Globus pallidus (tissue), 1 donor: ENCODE measurements at regions not wholly inside any gene's neighbourhood (a gene's known extent, or its start where the extent isn't known, plus 50 kb on each side); places are given as distances from the start of the nearest gene placed in this dataset.
"Not testable (repeated sequence)": the region's sequence is repeated elsewhere in the genome, so short reads cannot be mapped to it uniquely, and the experiment has no call there.

Experiments used
- DNase-seq: peaks from one replicate; pipeline ENCODE4 v3.0.0-alpha.2; 2015; ENCODE audit warnings: low spot score

- DNase-seq, result no peak
These were observed 225.4 kb upstream of the DAB2 start for GRCh38 chr5:39650008-39650762.

DNA sequence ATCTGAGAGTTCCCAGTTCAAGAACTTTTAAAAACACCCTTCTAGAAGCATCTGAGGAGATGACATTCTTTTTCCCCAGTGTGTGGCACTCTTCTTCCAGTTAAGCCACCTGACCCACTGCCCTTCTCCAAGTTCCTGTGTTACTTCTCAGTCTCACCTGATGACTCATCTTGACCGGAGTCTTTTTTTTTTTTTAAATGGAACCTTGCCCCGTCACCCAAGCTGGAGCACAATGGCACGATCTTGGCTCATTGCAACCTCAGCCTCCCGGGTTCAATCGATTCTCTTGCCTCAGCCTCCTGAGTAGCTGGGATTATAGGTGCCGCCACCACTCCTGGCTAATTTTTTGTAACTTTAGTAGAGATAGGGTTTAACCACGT is 224.1 kb upstream of the DAB2 start:
- DNase-seq, result no peak

- no peak for DNase-seq
These were observed 223.5 kb upstream of the DAB2 start for GRCh38 chr5:39648085-39648847.

DNA sequence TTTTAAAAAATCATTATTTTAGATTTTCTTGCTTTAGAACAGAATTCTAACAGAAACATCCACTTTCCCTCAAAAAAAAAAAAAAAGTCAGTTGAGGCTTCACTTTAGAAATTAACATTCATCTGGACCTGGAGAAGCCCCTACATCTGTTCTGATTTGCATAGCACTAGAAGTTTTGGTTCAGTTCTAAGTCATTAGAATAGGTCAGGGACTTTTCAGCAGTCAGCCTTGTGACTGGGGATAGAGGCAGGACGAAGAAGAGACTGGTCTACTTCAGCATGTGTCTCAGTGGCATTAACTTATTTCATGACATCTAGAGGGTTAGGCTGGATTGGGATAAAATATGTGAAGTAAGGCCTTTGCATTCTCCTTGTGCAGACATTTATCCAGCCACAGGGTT is 215.8 kb upstream of the DAB2 start:
- DNase-seq, result no peak

DNA sequence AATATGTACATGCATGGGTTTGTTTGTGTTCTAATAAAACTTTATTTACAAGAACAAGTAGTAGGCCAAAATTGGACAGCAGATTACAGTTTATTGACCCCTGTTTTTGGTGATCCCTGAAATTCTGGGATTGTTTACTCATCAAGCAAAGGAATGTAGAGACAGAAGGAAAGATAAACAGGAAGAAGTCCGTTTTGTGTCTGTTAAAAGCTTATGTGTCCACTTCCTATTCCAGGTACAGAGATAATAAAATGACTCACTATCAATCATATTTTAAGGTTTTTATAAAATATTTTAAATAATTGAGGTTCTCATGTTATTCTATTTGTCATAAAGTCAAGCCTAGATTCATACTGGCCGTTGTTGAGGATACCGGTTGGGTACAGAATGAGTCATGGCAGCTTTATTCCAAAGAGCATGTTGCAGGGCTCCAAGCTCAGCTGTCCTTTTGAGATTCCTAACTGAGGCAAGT is 214.9 kb upstream of the DAB2 start:
- no peak for DNase-seq

GRCh38 chr5:39638813-39639212 is 214.0 kb upstream of the DAB2 start:
- no peak for DNase-seq

DNA sequence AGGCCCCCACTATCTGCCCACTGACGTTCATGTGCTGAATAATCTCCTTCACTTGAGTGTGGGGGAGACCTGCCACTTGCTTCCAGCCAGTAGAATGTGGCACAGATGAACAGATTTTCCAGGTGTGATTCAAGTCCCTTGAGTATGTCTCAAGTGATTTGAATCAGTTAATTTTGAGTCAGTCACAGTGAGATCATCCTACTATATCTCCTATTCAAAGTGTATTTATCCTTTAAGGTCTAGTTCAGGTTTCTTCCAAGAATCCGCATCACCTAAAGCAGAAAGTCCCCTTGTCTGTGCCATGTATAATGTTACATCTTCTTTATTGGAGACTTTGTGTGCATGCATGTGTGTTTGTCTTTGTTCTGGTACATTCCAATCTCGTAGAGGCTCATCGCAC is 208.3 kb upstream of the DAB2 start:
- DNase-seq, result no peak

- DNase-seq, result no peak
These were observed 207.2 kb upstream of the DAB2 start for GRCh38 chr5:39631958-39632357.

- no peak for DNase-seq
These were observed 205.2 kb upstream of the DAB2 start for GRCh38 chr5:39629946-39630345.

- no peak for DNase-seq
These were observed 203.6 kb upstream of the DAB2 start for GRCh38 chr5:39628348-39628747.

- DNase-seq, result no peak
These were observed 200.1 kb upstream of the DAB2 start for GRCh38 chr5:39624890-39625289.

- DNase-seq, result no peak
These were observed 199.6 kb upstream of the DAB2 start for GRCh38 chr5:39624268-39624886.

DNA sequence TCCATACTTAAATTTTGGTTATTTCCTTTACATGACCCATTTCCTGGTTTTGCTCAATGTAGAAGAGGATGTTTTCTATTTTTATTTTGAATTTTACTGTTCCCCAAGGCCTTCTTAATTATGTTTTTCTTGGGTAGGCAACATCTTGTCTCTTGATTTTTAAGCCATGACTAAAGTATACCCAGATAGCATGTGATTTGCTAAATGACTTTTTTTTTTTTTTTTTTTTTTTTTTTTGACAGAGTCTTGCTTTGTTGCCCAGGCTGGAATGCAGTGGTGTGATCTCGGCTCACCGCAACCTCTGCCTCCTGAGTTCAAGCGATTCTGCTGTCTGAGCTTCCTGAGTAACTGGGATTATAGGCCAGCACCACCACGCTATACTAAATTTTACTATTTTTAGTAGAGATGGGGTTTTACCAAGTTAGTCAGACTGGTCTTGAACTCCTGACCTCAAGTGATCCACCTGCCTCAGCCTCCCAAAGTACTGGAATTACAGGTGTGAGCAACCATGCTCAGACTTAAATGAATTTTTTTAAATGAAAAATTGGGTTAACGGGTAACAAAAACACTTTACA is 198.6 kb upstream of the DAB2 start:
- no peak for DNase-seq

DNA sequence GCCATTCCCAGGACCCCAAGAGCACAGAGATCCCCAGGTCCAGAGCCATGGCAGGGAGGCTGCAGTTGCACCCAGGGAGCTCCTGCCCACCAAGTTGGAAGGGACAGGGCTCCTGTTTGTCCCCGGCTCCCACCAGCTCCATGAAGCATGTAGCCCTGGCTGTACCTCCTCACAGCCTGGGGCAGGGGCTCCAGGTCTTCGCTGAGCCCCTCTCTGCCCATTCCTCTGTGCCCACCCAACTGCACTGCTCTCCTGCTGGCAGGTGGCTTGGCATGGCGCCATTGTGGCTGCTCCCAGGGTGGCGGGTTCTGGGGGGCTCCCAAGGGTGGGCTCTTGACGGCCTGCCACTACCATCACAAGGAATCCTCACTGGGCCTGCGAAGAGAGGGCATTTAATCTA is 197.5 kb upstream of the DAB2 start:
- no peak for DNase-seq

- DNase-seq, result no peak
These were observed 194.5 kb upstream of the DAB2 start for GRCh38 chr5:39619168-39619818.

GRCh38 chr5:39618391-39618790 is 193.6 kb upstream of the DAB2 start:
- no peak for DNase-seq

DNA sequence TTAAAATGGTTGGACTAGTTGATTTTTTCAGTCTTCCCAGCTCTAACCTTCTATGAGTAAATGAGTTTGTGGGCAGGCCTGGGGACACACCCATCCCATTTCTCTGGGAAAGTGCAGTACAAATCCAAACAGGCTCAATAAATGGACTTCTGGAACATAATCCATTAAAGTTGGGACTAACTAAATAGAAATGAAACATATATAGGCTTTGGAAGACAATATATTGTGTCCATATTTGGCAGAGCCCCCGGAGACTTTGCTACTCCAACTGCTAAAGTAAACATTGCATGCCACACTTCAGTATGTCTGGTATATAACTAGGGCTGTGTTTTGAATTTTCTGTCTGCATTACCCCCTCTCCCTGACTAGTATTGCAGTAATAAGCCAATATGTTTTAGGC is 191.4 kb upstream of the DAB2 start:
- no peak for DNase-seq

DNA sequence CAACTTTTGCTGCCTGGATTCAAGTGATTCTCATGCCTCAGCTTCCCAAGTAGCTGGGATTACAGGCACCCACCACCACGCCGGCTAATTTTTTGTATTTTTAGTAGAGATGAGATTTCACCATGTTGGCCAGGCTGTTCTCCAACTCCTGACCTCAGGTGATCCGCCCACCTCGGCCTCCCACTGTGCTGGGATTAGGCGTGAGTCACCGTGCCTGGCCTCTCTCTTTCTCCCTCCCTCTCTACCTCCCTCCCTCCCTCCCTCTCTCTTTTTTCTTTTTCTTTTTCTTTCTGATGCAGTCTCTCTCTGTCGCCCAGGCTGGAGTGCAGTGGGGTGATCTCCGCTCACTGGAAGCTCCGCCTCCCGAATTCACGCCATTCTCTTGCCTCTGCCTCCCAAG is 186.3 kb upstream of the DAB2 start:
- DNase-seq, result not testable (repeated sequence)

GRCh38 chr5:39608024-39608423 is 183.2 kb upstream of the DAB2 start:
- no peak for DNase-seq

DNA sequence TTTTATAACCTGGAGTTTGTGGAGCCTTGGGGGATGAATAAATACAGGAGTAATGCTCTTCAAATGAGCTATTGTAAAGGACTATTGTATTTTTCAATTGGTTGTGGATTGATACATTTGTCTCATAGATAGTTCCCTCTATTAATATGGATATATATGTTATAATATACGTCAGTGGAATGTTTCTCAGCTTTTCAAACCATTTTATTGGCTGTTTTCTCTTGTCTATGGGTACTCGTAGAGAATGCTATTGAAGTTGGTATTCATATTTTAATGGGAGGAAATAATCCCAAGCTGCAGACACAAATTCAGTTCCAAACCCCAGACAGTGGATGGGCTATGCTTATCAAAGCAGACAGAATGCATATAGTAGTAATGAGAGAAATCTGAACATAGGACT is 181.8 kb upstream of the DAB2 start:
- no peak for DNase-seq

DNA sequence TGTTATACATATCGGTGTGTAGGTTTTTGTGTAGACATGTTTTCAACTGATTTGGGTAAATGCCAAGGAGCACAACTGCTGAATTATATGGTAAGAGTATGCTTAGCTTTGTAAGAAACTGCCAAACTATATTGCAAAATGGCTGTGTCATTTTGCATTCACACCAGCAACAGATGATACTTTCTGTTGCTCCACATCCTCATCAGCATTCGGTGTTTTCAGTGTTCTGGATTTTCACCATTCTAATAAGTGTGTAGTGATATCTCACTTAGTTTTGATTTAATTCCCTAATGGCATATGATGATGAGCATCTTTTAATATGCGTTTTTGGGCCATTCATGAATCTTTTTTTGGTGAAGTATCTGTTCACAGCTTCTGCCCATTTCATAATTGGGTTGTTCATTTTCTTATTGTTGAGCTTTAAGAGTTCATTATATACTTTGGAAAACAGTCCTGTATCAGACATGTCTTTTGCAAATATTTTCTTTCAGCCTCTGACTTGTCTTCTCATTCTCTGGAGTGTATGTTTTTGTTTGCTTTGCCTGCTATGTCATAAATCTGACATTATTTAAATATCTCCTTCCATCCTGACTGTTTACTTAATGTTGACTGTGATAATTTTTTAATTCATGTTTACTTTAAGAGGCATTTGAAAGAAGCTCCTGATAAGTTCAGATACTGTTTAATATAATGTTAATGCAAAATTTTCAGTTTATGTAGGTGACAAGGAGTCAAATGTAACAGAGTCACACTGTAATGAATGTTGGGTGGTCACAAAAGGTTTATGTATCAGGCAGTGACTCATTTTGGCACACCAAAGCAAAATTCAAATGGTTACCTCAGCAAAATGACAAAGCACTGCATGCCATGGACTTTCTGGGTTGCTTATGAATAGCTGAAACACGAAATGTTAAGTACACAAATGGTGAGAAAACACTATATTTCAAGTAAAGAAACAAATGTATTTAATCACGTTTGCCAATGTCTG is 181.1 kb upstream of the DAB2 start:
- no peak for DNase-seq
